HG02642 (cell line): ENCODE measurements at regions not wholly inside any gene's neighbourhood (a gene's known extent, or its start where the extent isn't known, plus 50 kb on each side); places are given as distances from the start of the nearest gene placed in this dataset.
"Not testable (repeated sequence)": the region's sequence is repeated elsewhere in the genome, so short reads cannot be mapped to it uniquely, and the experiment has no call there.

Experiments used
- ATAC-seq: cut with Tn5 transposase; IDR thresholded peaks from one replicate; pipeline ENCODE4 v1.9.1; 2021; ENCODE audit warnings: mild to moderate bottlenecking; ENCODE audit not compliant: unreplicated experiment, poor library complexity

- not testable (repeated sequence) for ATAC-seq
Measured at GRCh38 chr11:80699406-80700177, 1258.8 kb upstream of the TENM4 start.

DNA sequence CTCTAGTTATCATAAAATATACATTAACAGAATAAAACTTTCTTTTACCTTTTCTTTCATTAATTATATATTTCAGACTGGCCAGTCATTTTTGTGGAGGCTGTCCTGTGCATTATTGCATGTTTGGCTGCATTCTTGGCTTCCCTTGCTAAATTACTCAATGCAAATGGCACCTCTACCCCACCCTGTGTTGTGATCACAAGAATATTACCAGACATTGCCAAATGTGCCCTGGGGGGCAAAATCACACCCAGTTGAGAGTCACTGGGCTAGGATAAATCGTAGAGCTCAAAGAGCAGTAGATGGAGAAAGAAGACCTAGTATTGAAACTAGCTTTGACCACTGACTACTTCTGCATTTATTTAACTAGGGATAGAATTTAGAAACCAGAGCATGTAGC lies 1257.8 kb upstream of the TENM4 start:
- no peak for ATAC-seq

DNA sequence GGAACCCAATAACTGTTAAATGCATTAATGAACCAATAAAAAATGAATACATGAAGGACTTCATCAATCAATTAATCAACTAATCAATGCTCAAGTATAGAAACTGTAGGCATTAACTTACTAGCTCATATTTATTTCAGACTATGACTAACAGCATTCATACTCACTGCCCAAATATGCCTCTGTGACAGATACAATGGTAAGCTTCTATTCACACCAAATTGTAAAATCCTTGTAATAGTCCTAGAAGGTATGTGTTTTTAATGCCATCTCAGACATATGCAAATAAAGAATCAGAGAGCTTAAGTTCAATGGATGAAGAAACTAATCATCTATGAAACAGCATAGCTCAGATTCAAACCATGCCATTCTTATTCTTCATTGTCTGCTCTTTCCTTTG lies 1253.6 kb upstream of the TENM4 start:
- no peak for ATAC-seq

DNA sequence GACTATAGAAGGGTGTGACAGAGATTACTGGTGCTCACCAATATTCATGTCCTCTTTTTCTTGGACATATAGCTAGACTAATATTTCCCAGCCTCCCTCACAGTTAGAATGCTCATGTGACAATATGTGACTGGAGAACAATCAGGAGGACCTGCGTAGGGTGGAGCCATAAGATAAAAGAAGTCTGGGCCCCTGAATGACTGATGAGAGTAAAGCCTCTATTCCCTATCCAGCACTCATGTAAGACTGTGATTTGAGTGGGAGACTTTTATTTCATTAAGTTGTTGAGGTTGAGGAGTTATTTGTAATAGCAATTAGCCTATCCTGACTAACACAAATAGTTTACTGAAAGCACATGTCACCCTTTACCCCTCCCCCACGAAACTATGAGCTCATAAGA lies 1247.1 kb upstream of the TENM4 start:
- ATAC-seq, result no peak

DNA sequence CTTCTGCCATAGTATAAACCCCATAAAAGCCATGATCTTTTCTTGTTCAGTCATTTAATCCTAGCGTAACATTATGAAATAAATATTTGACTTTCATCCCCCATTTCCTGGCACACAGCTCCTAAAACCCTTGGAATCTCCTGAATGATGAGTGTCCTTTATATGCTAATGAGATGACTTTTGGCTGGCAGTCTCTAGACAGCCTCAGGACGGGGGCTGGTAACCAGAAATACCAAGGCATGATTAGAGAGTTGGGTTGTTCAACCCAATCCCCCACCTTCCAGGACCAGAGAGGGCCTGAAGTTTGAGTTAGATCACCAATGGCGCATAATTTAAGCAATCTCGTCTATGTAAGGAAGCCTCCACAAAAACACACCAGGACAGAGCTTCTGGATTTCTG lies 1246.1 kb upstream of the TENM4 start:
- ATAC-seq, result no peak

GRCh38 chr11:80673566-80673965 lies 1232.7 kb upstream of the TENM4 start:
- no peak for ATAC-seq

DNA sequence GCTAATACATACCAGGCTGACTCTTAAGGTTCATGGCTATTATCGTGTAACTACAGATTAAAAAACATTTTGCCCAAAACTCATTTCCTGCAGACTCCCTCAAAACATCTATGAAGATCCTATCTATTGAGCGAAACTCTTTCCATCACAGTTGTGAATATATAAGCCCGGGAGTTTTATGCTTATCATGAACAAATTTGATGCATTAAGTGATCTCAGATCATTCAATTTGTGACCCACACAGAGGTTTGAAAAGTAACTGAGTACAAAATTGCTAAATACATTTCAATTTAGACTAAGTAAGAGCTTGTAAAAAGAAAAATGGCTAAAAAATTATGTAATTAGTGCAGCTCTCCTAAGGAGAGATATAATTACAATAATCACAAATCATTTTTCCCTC lies 1228.8 kb upstream of the TENM4 start:
- ATAC-seq, result no peak

- ATAC-seq, result no peak
Measured at GRCh38 chr11:80668039-80668438, 1227.2 kb upstream of the TENM4 start.

DNA sequence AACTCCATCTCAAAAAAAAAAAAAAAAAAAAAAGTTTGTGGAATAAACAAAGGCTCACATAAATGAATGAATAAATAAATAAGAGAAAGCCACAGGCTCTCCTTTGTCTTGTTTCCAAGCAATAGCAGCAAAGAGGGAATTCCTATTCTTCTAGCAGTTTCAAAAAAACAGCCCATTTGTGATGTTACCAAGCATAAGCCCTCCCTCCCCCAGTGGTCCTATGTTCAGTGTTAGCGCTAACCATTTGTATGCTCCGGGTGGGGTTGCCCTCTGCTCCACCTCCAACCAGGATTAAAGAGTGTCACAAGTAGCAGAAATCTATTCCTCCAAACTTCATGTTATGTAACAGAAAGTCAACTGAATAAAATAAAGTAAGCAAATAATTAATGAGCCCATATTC lies 1215.0 kb upstream of the TENM4 start:
- ATAC-seq, result no peak

GRCh38 chr11:80650966-80651365 lies 1210.1 kb upstream of the TENM4 start:
- ATAC-seq, result no peak

GRCh38 chr11:80649186-80649585 lies 1208.4 kb upstream of the TENM4 start:
- no peak for ATAC-seq

DNA sequence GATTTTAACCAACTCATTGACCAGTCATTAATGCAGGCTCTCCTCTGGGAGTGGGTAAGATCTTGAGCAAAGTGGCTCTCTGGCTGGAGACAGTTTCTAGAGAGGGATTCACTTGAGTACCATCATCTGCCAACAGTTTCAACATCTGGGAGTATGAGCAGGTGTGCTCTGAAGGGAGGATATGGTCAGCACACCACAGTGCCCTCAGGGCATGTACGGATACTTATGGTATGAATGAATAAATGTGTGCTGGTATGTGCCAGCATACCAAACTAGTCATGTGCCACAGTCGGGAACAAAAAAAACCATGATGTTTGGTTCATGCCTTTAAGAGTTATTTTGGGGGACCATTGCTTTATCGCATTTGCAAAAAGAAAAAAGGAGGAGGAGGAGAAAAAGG lies 1197.5 kb upstream of the TENM4 start:
- no peak for ATAC-seq

DNA sequence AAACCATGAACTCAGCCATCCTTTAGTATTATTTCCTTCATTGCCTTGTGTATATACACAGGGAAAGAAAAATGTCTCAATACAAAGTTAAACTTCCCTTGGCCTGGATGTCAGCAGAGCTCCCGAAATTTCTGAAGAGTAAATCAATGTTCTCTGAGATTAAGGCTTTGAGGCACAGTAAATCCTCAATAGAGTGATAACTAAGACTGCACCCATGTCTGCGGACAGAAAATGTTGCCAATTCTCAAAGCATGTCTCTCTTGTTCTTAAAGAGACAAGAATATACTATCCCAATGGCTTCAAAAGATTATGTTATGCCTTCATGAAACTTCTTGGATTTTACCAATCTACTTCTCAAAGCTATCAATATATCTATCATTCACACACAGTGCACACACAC lies 1196.7 kb upstream of the TENM4 start:
- ATAC-seq, result no peak

- ATAC-seq, result no peak
Measured at GRCh38 chr11:80636999-80637398, 1196.2 kb upstream of the TENM4 start.

DNA sequence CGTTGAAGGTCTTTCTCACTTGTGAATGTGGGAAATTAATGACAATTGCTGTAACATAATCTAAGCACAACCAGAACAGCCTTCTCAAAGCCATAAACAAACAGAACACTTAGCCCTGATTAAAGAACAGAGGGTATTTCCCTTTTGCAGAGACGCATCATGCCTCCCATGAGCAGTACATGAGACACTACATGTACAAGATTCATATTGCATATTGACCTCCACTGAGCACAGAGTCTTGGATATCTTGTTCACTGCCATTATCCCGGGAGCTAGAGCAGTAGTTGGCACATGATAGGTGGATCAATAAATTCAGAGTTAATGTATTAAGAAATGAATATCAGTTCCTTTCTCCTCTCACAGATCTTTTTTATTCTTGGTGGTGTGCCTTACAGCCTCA lies 1194.3 kb upstream of the TENM4 start:
- ATAC-seq, result no peak

DNA sequence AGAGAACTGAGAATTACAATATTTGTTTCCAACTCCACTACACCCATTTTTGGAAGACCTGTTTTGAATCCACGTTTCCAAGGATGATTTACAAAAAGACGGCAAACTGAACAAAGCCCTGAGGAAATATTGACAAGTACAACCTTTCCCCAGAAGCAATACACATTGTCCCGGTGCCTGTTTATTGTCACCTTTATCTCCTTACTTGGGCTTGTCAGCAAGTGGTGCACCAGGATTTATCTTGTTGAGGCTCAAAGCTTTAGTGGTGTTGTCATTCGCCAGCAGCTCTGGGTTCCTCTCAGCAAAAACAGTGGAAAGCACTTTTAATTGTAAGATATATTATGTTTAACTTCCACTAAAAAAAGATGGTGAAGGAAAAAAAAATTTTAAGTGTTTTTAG lies 1191.9 kb upstream of the TENM4 start:
- ATAC-seq, result no peak

- no peak for ATAC-seq
Measured at GRCh38 chr11:80632156-80632555, 1191.3 kb upstream of the TENM4 start.

DNA sequence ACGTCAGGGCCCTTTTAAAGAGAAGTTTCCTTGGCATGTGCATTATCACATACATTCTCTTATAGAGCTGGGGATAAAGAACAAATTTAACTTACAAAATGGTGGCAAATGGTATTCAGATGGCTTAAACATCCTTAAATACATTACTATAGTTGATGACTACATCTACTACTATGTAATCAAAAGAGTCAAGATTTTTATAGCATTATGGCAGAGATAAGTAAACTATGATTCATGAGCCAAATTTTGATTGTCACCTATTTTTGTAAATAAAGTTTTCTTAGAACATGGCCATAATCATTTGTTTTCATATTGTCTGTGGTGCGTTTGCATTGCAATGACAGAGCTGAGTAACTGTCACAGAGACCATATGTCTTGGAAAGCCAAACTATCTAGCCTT lies 1188.6 kb upstream of the TENM4 start:
- no peak for ATAC-seq

DNA sequence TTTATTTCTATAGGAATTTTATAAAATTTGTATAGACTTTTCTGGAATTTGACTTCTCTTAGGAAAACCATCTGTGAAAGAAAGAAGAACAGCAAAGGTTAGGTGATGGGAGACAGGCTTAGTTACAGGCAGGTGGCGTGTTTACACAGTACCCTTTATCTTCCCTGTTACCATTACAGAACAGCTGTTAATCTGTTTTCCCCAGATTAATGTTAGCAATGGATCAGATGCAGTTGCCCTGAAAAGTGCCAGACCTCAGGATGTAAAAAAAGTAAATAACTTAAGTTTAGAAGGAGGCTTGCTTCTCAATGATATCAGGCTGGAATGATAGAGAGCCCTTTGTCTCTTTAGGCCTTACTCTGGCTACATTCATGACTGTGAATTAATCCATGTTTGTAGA lies 1186.5 kb upstream of the TENM4 start:
- ATAC-seq, result no peak

DNA sequence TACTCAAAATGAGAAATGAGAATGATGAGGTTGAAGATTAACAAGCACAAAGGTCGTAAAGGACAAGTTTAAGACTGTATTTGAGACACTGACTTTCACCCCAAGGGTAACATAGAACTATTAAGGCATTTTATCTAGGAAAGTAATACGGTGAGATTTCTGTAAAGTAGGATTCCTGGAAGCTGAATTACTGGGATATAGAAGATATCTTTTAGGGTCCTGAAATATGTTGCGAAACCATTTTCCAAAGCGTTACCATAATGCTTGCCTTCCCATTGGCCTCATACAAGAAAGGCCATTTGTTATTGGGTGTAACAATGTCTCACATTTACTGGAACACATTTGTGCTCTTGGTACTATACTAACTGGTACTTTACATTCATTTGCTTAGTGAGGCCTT lies 1185.9 kb upstream of the TENM4 start:
- no peak for ATAC-seq

DNA sequence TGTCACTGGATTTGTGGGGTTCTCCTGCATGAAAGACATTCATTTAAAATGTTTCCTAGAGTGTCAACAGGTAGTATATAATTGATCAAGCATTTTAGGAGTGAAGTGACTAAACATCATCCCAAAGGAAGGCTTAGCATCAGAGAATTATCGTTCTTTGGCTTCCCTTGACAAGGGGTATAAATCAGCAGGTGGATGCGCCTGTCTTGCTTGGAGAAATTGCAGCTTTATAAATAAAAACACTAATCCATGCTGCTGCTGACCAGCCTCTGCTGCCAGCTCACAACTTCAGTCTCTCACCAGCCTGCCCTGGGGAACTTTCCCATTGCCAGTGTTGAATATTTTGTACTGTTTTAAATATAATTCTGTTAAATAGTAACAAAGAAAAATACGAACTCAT lies 1184.7 kb upstream of the TENM4 start:
- ATAC-seq, result no peak

DNA sequence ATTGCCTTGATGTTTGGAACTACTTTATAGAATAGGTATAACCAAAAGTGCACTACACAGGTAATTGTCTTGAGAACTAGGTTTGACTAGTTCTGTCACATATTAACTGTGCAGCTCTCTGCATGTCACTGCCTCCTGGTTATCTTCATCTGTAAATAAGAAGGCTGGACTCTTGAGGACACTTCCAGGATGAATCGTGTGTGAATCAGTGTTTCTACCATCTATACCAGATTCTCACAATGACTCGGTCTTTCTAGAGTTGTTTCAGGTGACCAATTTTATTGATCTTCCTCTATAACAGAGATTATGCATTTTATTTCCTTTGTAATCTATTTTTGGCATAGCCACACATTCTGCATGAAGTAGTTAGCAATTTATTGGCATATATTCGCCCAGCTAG lies 1181.0 kb upstream of the TENM4 start:
- ATAC-seq, result no peak

DNA sequence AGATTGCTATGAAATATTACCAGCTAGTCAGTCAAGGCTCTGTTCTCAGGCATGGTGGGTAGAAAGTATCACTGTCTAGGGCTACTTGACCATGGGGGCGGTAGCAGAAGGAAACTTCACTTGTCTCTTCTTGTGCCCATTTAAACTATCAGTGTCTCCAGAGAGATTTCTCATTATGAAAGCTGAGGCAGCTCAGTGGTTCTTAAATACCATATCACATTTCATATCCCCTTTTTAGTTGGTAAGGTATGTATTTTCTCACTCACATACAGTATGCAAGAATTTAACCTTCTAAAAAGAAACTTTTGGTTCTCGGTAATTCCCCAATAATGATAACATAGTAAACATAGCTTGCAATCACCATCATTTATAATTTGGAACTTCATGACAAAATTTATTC lies 1180.0 kb upstream of the TENM4 start:
- ATAC-seq, result no peak
